ENCODE measurements at regions not wholly inside any gene's neighbourhood (a gene's known extent, or its start where the extent isn't known, plus 50 kb on each side); places are given as distances from the start of the nearest gene placed in this dataset.
A peak's percentile ranks its signal among the peaks of the same experiment; 100 is the strongest.

DNA sequence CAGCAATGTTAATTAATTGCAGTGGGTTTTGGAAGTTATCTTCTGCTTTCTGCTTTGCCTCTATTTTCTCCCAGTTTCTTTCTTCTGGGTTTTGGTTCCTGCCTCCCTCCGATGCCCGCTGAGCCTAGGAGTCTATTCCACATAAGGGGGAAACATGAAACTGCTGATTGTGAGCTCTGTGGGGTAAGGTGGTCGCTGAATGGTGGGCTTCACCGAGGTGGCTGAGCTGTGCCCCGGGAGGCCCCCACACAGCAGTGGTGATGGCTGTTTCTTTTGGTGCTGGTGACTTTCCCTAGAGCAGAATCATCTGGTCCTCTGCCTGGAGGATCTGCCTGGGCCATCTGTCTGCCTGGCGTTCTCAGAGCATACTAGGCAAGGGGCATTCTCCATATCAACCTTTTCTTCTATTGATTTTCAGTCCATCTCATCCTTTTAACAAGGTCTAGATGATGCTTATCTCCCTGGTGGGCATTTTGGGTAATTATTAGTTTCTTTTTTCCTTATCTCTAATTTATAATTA, 68.8 kb upstream of the ATP2B2 start:
- no peaks in the 10 kb centered on the region for H3K9me3 Mint-ChIP-seq
- ATAC-seq (ENCODE audit: low read depth) (no peak), DNase-seq (no peak)
- no peak overlapping the region for H3K4me3 Mint-ChIP-seq
- POLR2A ChIA-PET, result no interaction called here
- no peak overlapping the region for H3K27ac Mint-ChIP-seq
- H3K36me3 Mint-ChIP-seq, result no peaks in the 10 kb centered on the region
- H3K4me1 Mint-ChIP-seq, result no peaks in the 10 kb centered on the region
- peaks cover 3% of the 10 kb centered on the region for H3K27me3 Mint-ChIP-seq

GRCh38 chr3:10575601-10576160, 70.3 kb upstream of the ATP2B2 start:
- POLR2A ChIA-PET, result no interaction called here
- DNase-seq, result no peak
- H3K27me3 Mint-ChIP-seq, result peaks cover 3% of the 10 kb centered on the region
- no peak for ATAC-seq (ENCODE audit: low read depth)
- no peaks in the 10 kb centered on the region for H3K36me3 Mint-ChIP-seq
- no peaks in the 10 kb centered on the region for H3K4me1 Mint-ChIP-seq
- no peak overlapping the region for H3K4me3 Mint-ChIP-seq
- no peaks in the 10 kb centered on the region for H3K9me3 Mint-ChIP-seq
- H3K27ac Mint-ChIP-seq, result no peak overlapping the region

DNA sequence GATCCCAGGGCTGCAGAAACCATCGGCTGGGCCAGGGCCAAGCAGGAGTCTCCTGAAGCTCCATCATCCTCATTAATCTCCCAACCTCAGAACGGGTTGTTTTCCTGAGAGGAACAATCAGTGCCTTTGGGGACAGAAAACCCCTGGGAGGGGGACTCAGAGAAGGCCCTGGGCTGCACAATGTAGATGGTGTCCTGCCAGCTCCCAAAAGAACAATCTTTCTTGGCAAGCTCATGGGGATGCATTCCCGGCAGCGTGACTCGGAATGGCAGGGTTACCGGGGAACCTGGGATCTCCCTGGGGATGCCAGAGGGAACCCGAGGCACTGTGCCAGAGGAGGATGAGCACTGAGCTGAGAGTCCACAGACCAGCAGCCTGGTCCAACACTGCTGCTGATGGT, 72.1 kb upstream of the ATP2B2 start:
- Mint-ChIP-seq H3K27ac (no peak overlapping the region), H3K27me3 (peaks cover 5% of the 10 kb centered on the region), H3K36me3 (no peaks in the 10 kb centered on the region), H3K4me1 (no peaks in the 10 kb centered on the region), H3K4me3 (no peak overlapping the region), H3K9me3 (no peaks in the 10 kb centered on the region)
- POLR2A ChIA-PET, result no interaction called here
- ATAC-seq (ENCODE audit: low read depth) (no peak), DNase-seq (no peak)

DNA sequence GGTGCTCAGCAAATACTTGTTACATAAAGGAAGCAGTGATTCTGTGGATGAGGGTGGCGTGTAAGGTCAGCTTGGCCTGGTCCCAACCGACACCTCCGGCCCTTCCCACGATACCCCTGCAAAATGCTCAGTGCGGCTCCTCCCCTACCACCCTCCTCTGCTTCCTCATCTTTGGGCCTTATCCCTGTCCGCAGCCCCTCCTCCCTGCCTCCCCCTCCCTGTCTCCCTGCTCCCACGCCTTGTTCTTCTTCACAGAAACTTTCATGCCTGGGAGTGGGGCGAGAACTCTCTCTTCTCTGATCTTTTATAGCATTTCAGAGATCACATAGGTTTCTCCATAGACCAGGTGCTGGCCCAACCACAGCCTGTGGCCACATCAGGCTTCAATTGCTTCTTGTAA, 75.0 kb upstream of the ATP2B2 start:
- Mint-ChIP-seq H3K4me1 (no peaks in the 10 kb centered on the region), H3K9me3 (no peaks in the 10 kb centered on the region)

DNA sequence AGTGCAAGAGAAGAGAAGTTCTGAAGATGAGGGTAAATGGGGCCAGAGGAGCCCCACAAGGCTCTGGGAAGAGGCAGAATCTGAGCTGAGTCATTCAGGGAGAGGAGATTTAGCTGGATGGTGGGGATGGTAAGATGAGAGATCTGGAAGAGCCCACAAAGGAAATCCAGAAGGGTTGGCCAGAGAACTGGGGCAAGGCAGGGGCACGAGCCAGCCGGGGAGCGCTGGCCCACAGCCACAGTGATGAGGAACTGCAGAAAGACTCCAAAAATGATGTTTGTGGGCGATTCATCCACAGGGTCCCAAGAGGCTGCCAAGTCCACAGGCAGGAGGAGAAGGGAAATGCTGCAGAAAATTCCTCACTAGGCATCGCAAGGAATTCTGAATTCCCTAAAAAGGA, 75.9 kb upstream of the ATP2B2 start:
- ATAC-seq (ENCODE audit: low read depth) (no peak), DNase-seq (no peak)
- no peak overlapping the region for H3K4me3 Mint-ChIP-seq
- H3K9me3 Mint-ChIP-seq, result no peaks in the 10 kb centered on the region
- H3K36me3 Mint-ChIP-seq, result no peaks in the 10 kb centered on the region
- H3K27ac Mint-ChIP-seq, result no peak overlapping the region
- no peaks in the 10 kb centered on the region for H3K4me1 Mint-ChIP-seq
- H3K27me3 Mint-ChIP-seq, result peaks cover 18% of the 10 kb centered on the region
- POLR2A ChIA-PET, result no interaction called here

More for the DNA sequence above, 75.0 kb upstream of the ATP2B2 start:
- ATAC-seq (ENCODE audit: low read depth), result no peak
- no peak overlapping the region for H3K4me3 Mint-ChIP-seq
- no peak for DNase-seq
- H3K36me3 Mint-ChIP-seq, result no peaks in the 10 kb centered on the region
- POLR2A ChIA-PET, result no interaction called here
- H3K27ac Mint-ChIP-seq, result no peak overlapping the region
- H3K27me3 Mint-ChIP-seq, result peaks cover 11% of the 10 kb centered on the region

GRCh38 chr3:10581716-10582115, 76.3 kb upstream of the ATP2B2 start:
- H3K27ac Mint-ChIP-seq, result no peak overlapping the region

DNA sequence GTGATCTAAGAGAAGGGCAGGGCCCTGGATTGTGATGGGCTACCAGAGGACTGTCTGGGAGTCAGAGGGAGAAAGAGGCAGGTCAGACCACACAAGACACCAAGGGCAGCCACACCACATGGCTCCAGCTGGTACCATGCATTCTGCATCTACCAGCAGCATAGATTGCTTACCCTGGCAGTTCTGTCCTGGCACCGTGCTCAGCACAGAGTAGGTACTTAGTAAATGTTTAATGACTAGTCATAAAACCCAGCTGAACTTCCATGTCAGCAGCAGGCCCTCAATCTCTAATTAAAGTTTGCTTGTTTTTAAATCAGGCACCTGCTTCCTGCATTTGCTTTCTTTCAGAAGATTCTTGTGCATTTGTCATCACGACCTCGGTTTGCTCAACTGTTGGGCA, 77.3 kb upstream of the ATP2B2 start:
- H3K27ac Mint-ChIP-seq, result no peak overlapping the region
- DNase-seq, result no peak
- no peak overlapping the region for H3K4me3 Mint-ChIP-seq
- H3K27me3 Mint-ChIP-seq, result peaks cover 19% of the 10 kb centered on the region
- POLR2A ChIA-PET, result no interaction called here
- H3K36me3 Mint-ChIP-seq, result no peaks in the 10 kb centered on the region
- no peak for ATAC-seq (ENCODE audit: low read depth)
- H3K9me3 Mint-ChIP-seq, result no peaks in the 10 kb centered on the region
- H3K4me1 Mint-ChIP-seq, result no peaks in the 10 kb centered on the region

More at GRCh38 chr3:10581716-10582115, 76.3 kb upstream of the ATP2B2 start:
- no peaks in the 10 kb centered on the region for H3K4me1 Mint-ChIP-seq
- ATAC-seq (ENCODE audit: low read depth) (no peak), DNase-seq (no peak)
- no peaks in the 10 kb centered on the region for H3K36me3 Mint-ChIP-seq
- POLR2A ChIA-PET, result no interaction called here
- H3K27me3 Mint-ChIP-seq, result peaks cover 19% of the 10 kb centered on the region
- no peak overlapping the region for H3K4me3 Mint-ChIP-seq
- H3K9me3 Mint-ChIP-seq, result no peaks in the 10 kb centered on the region

GRCh38 chr3:10583798-10584708, 78.7 kb upstream of the ATP2B2 start:
- ATAC-seq (ENCODE audit: low read depth) (no peak), DNase-seq (no peak)
- H3K4me1 Mint-ChIP-seq, result no peaks in the 10 kb centered on the region
- no peak overlapping the region for H3K4me3 Mint-ChIP-seq
- H3K27ac Mint-ChIP-seq, result no peak overlapping the region
- no peaks in the 10 kb centered on the region for H3K36me3 Mint-ChIP-seq
- H3K9me3 Mint-ChIP-seq, result no peaks in the 10 kb centered on the region
- H3K27me3 Mint-ChIP-seq, result peaks cover 21% of the 10 kb centered on the region
- POLR2A ChIA-PET, result no interaction called here

DNA sequence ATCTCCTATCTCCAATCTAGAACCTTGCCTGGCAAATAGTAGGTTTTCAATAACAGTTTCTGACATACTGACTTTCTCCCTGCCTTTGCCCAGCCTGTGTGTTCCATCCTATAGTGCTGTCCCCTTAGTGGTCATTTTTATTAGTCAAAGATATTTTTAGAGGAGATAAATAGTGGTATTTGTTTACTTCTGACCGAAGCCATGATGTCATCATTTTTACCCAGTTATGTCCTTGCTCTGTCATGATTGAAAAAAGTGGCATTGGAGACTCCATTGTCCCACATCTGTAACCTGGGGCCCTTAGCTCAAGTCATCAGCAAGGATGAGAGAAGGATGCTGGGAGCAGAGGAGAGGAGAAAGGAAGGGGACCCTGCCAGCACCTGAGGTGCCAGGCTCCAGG, 80.6 kb upstream of the ATP2B2 start:
- H3K36me3 Mint-ChIP-seq, result no peaks in the 10 kb centered on the region
- ATAC-seq (ENCODE audit: low read depth), result no peak
- H3K4me1 Mint-ChIP-seq, result no peaks in the 10 kb centered on the region
- no peak overlapping the region for H3K27ac Mint-ChIP-seq
- DNase-seq, result no peak
- no peak overlapping the region for H3K4me3 Mint-ChIP-seq
- peaks cover 21% of the 10 kb centered on the region for H3K27me3 Mint-ChIP-seq
- H3K9me3 Mint-ChIP-seq, result no peaks in the 10 kb centered on the region
- POLR2A ChIA-PET, result no interaction called here

- Mint-ChIP-seq H3K36me3 (no peaks in the 10 kb centered on the region), H3K27me3 (peaks cover 18% of the 10 kb centered on the region), H3K27ac (no peak overlapping the region), H3K9me3 (no peaks in the 10 kb centered on the region), H3K4me3 (no peak overlapping the region), H3K4me1 (no peaks in the 10 kb centered on the region)
- DNase-seq (peak; percentile 54), ATAC-seq (ENCODE audit: low read depth) (peak; percentile 63)
- POLR2A ChIA-PET, result no interaction called here
Observed at GRCh38 chr3:10594915-10595314, 89.5 kb upstream of the ATP2B2 start.

- POLR2A ChIA-PET, result no interaction called here
- Mint-ChIP-seq H3K4me3 (no peak overlapping the region), H3K27ac (no peak overlapping the region), H3K27me3 (peaks cover 18% of the 10 kb centered on the region), H3K4me1 (no peaks in the 10 kb centered on the region), H3K36me3 (no peaks in the 10 kb centered on the region), H3K9me3 (no peaks in the 10 kb centered on the region)
- ATAC-seq (ENCODE audit: low read depth) (no peak), DNase-seq (no peak)
Observed at GRCh38 chr3:10596746-10597448, 91.5 kb upstream of the ATP2B2 start.

GRCh38 chr3:10597733-10598132, 92.3 kb upstream of the ATP2B2 start:
- peaks cover 15% of the 10 kb centered on the region for H3K27me3 Mint-ChIP-seq
- peaks cover 7% of the 10 kb centered on the region for H3K4me1 Mint-ChIP-seq
- no peak for DNase-seq
- H3K9me3 Mint-ChIP-seq, result no peaks in the 10 kb centered on the region
- no peak overlapping the region for H3K4me3 Mint-ChIP-seq
- POLR2A ChIA-PET, result no interaction called here
- H3K27ac Mint-ChIP-seq, result no peak overlapping the region
- ATAC-seq (ENCODE audit: low read depth), result no peak
- no peaks in the 10 kb centered on the region for H3K36me3 Mint-ChIP-seq

DNA sequence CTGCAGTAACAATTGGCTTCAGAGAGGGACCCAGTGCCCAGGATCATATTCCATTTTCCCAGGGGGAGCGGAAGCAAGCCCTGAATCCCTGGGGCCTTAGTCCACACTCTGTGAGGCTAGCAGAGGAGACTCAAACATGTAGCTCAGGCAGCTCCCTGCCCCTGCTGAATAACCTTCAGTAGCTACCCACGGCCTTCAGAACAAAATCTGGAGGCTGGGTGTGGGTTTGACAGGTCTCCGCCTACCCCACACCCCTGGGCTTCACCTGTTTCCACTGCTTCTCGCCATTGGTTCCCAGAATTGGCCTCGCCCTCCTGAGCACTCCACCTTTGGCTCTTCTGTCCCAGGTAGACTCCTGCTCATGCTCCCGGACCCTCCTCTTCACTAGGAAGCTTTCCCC, 93.6 kb upstream of the ATP2B2 start:
- DNase-seq (no peak), ATAC-seq (ENCODE audit: low read depth) (no peak)
- Mint-ChIP-seq H3K27me3 (peaks cover 17% of the 10 kb centered on the region), H3K4me1 (peaks cover 19% of the 10 kb centered on the region), H3K27ac (no peak overlapping the region), H3K4me3 (no peak overlapping the region), H3K9me3 (no peaks in the 10 kb centered on the region), H3K36me3 (no peaks in the 10 kb centered on the region)
- POLR2A ChIA-PET, result no interaction called here

GRCh38 chr3:10599444-10599843, 94.1 kb upstream of the ATP2B2 start:
- Mint-ChIP-seq H3K27me3 (peaks cover 21% of the 10 kb centered on the region), H3K36me3 (no peaks in the 10 kb centered on the region), H3K4me1 (peaks cover 23% of the 10 kb centered on the region), H3K27ac (no peak overlapping the region), H3K9me3 (no peaks in the 10 kb centered on the region), H3K4me3 (no peak overlapping the region)
- ATAC-seq (ENCODE audit: low read depth), result no peak
- POLR2A ChIA-PET, result no interaction called here
- DNase-seq, result no peak

All from activated naive CD8-positive, alpha-beta T cell treated with anti-CD3 and anti-CD28 coated beads, Interleukin-2, amount 10 ng/mL, durations not matched to agents 7 days and 5 days (primary cell).